Neural cell (in vitro differentiated cells): ENCODE measurements at regions not wholly inside any gene's neighbourhood (a gene's known extent, or its start where the extent isn't known, plus 50 kb on each side); places are given as distances from the start of the nearest gene placed in this dataset.

Experiments used
- H2AFZ ChIP-seq: fragments of 200-600, 300-800 bp; sonication (generic), shearing (Covaris generic); 2 replicates; pipeline ENCODE4 v1.6.0; 2014; ENCODE audit warnings: low read depth, mild to moderate bottlenecking, antibody characterized with exemption, low read length, moderate library complexity
- H3F3A ChIP-seq: fragments of 200-600 bp; shearing (Covaris generic); 2 replicates; pipeline ENCODE4 v1.6.1; 2016; ENCODE audit warnings: mild to moderate bottlenecking, moderate library complexity, mixed read lengths, antibody characterized with exemption, low read length; ENCODE audit not compliant: insufficient read depth, poor library complexity, severe bottlenecking
- H3K27ac ChIP-seq: fragments of 200-600, 300-800 bp; sonication (generic), shearing (Covaris generic); 2 replicates; pipeline ENCODE4 v1.5.1; 2014; ENCODE audit warnings: mild to moderate bottlenecking, low read length, moderate library complexity
- H3K27me3 ChIP-seq: fragments of 300-800, 200-600 bp; sonication (generic), shearing (Covaris generic); 2 replicates; pipeline ENCODE4 v1.6.0; 2014; ENCODE audit warnings: mild to moderate bottlenecking, low read depth, low read length, moderate library complexity; ENCODE audit not compliant: insufficient read depth
- H3K36me3 ChIP-seq: fragments of 300-800, 200-600 bp; sonication (generic), shearing (Covaris generic); 2 replicates; pipeline ENCODE4 v1.5.1; 2014; ENCODE audit warnings: mild to moderate bottlenecking, antibody characterized with exemption, low read length, moderate library complexity; ENCODE audit not compliant: insufficient read depth
- H3K4me2 ChIP-seq: fragments of 300-800, 200-600 bp; sonication (generic), shearing (Covaris generic); 2 replicates; pipeline ENCODE4 v1.6.0; 2014; ENCODE audit warnings: mild to moderate bottlenecking, low read length
- H3K4me3 ChIP-seq: fragments of 300-800, 200-600 bp; sonication (generic), shearing (Covaris generic); 2 replicates; pipeline ENCODE4 v1.5.1; 2014; ENCODE audit warnings: mild to moderate bottlenecking, low read length, moderate library complexity
- H3K79me2 ChIP-seq: fragments of 200-600 bp; shearing (Covaris generic); replicated peaks from 2 replicates; pipeline ENCODE4 v1.6.0; 2014; ENCODE audit warnings: mild to moderate bottlenecking, low read length, moderate library complexity; ENCODE audit not compliant: insufficient read depth
- H3K9ac ChIP-seq: fragments of 300-800, 200-600 bp; sonication (generic), shearing (Covaris generic); 2 replicates; pipeline ENCODE4 v1.6.1; 2016; ENCODE audit warnings: mild to moderate bottlenecking, low read length, mixed read lengths
- H3K9me2 ChIP-seq: fragments of 200-600 bp; shearing (Covaris generic); 2 replicates; pipeline ENCODE4 v1.6.1; 2016; ENCODE audit warnings: mild to moderate bottlenecking, low read length, mixed read lengths; ENCODE audit not compliant: insufficient read depth
- H3K9me3 ChIP-seq: fragments of 200-600, 300-800 bp; sonication (generic), shearing (Covaris generic); 2 replicates; pipeline ENCODE4 v1.6.1; 2016; ENCODE audit warnings: mild to moderate bottlenecking, mixed run types, low read length, moderate library complexity, mixed read lengths
- H4K20me1 ChIP-seq: fragments of 200-600 bp; shearing (Covaris generic); 2 replicates; pipeline ENCODE4 v1.6.1; 2016; ENCODE audit warnings: mild to moderate bottlenecking, mixed run types; ENCODE audit not compliant: insufficient read depth
- CTCF ChIP-seq: fragments of 450-650 bp; IDR thresholded peaks from 2 replicates; pipeline ENCODE4 v1.5.1; 2014; ENCODE audit warnings: antibody characterized with exemption, mild to moderate bottlenecking, moderate library complexity; ENCODE audit not compliant: poor library complexity, severe bottlenecking
- EP300 ChIP-seq: fragments of 450-650 bp; conservative IDR thresholded peaks from 2 replicates; pipeline ENCODE4 v1.6.1; 2014; ENCODE audit warnings: antibody characterized with exemption, mild to moderate bottlenecking, moderate library complexity; ENCODE audit not compliant: poor library complexity, severe bottlenecking
- EZH2 ChIP-seq: fragments of 200-600, 300-800 bp; shearing (Covaris generic), sonication (generic); IDR thresholded peaks from 2 replicates; pipeline ENCODE4 v1.6.1; 2014; ENCODE audit warnings: antibody characterized with exemption, low read length, borderline replicate concordance, mild to moderate bottlenecking; ENCODE audit not compliant: insufficient read depth, poor library complexity, severe bottlenecking
- MXI1 ChIP-seq: fragments of 450-650 bp; conservative IDR thresholded peaks from 2 replicates; pipeline ENCODE4 v1.6.1; 2014; ENCODE audit warnings: antibody characterized with exemption, mild to moderate bottlenecking; ENCODE audit not compliant: poor library complexity, severe bottlenecking
- POLR2AphosphoS5 ChIP-seq: IDR thresholded peaks from 2 replicates; pipeline ENCODE4 v1.6.1; 2012
- RAD21 ChIP-seq: fragments of 450-650 bp; conservative IDR thresholded peaks from 2 replicates; pipeline ENCODE4 v1.6.1; 2014; ENCODE audit warnings: antibody characterized with exemption, mild to moderate bottlenecking, moderate library complexity
- REST ChIP-seq: IDR thresholded peaks from 2 replicates; pipeline ENCODE4 v1.6.1; 2012; ENCODE audit warnings: borderline replicate concordance
- SMC3 ChIP-seq: fragments of 450-650 bp; conservative IDR thresholded peaks from 2 replicates; pipeline ENCODE4 v1.6.1; 2014; ENCODE audit warnings: antibody characterized with exemption, mild to moderate bottlenecking, moderate library complexity; ENCODE audit not compliant: poor library complexity
- TAF1 ChIP-seq: IDR thresholded peaks from 2 replicates; pipeline ENCODE4 v1.6.1; 2012; ENCODE audit warnings: low read depth

- no peaks in the 10 kb centered on the region for H4K20me1 ChIP-seq
- TF ChIP-seq POLR2AphosphoS5 (no peak), EP300 (no peak), CTCF (no peak), EZH2 (no peak)
- H3F3A ChIP-seq = no peaks in the 10 kb centered on the region
- H3K9ac ChIP-seq = no peak overlapping the region
- no peaks in the 10 kb centered on the region for H3K9me3 ChIP-seq
- no peaks in the 10 kb centered on the region for H3K9me2 ChIP-seq
- H3K36me3 ChIP-seq = no peaks in the 10 kb centered on the region
- no peak overlapping the region for H3K27ac ChIP-seq
- H3K4me2 ChIP-seq = no peak overlapping the region
- no peaks in the 10 kb centered on the region for H3K27me3 ChIP-seq
- no peak overlapping the region for H3K4me3 ChIP-seq
- no peaks in the 10 kb centered on the region for H3K79me2 ChIP-seq
- H2AFZ ChIP-seq = no peak overlapping the region
Measured at GRCh38 chr1:216887032-216887431, 163.8 kb upstream of the ESRRG start.

- Histone ChIP-seq H3K27me3 (no peaks in the 10 kb centered on the region), H3K27ac (no peak overlapping the region), H3K36me3 (no peaks in the 10 kb centered on the region), H3K9me3 (no peaks in the 10 kb centered on the region), H3K79me2 (no peaks in the 10 kb centered on the region), H4K20me1 (no peaks in the 10 kb centered on the region), H3K4me2 (no peak overlapping the region), H2AFZ (no peak overlapping the region), H3F3A (no peaks in the 10 kb centered on the region), H3K9ac (no peak overlapping the region), H3K4me3 (no peak overlapping the region), H3K9me2 (no peaks in the 10 kb centered on the region)
- TF ChIP-seq EP300 (no peak), SMC3 (no peak), TAF1 (no peak), REST (no peak), EZH2 (no peak), CTCF (no peak), POLR2AphosphoS5 (no peak), RAD21 (no peak), MXI1 (no peak)
Measured at GRCh38 chr1:216884614-216885229, 161.5 kb upstream of the ESRRG start.
